GM23248 (cell line): ENCODE measurements at regions not wholly inside any gene's neighbourhood (a gene's known extent, or its start where the extent isn't known, plus 50 kb on each side); places are given as distances from the start of the nearest gene placed in this dataset.

Experiments
- DNase-seq: peaks from one replicate; pipeline ENCODE4 v3.0.0-alpha.2; 2015
- H2AFZ ChIP-seq: fragments of 200-600 bp; sonication (generic); 2 replicates; pipeline ENCODE4 v1.6.1; 2016; ENCODE audit warnings: antibody characterized with exemption
- H3F3A ChIP-seq: fragments of 200-600 bp; sonication (generic); 2 replicates; pipeline ENCODE4 v1.6.1; 2016; ENCODE audit warnings: mild to moderate bottlenecking, antibody characterized with exemption, mixed run types; ENCODE audit not compliant: insufficient read depth
- H3K27ac ChIP-seq: fragments of 200-600 bp; sonication (generic); 2 replicates; pipeline ENCODE4 v1.5.1; 2016; ENCODE audit warnings: mild to moderate bottlenecking
- H3K27me3 ChIP-seq: fragments of 200-600 bp; sonication (generic); replicated peaks from 2 replicates; pipeline ENCODE4 v1.6.1; 2016; ENCODE audit warnings: mild to moderate bottlenecking; ENCODE audit not compliant: insufficient read depth
- H3K36me3 ChIP-seq: fragments of 200-600 bp; sonication (generic); 2 replicates; pipeline ENCODE4 v1.6.1; 2016; ENCODE audit warnings: low read depth, mild to moderate bottlenecking
- H3K4me1 ChIP-seq: fragments of 200-600 bp; sonication (generic); 2 replicates; pipeline ENCODE4 v1.6.1; 2016; ENCODE audit warnings: mild to moderate bottlenecking; ENCODE audit not compliant: insufficient read depth
- H3K4me2 ChIP-seq: fragments of 200-600 bp; sonication (generic); one replicate; pipeline ENCODE4 v1.6.1; 2016; ENCODE audit warnings: mild to moderate bottlenecking; ENCODE audit not compliant: unreplicated experiment
- H3K4me3 ChIP-seq: fragments of 200-600 bp; sonication (generic); 2 replicates; pipeline ENCODE4 v1.5.1; 2016; ENCODE audit warnings: mild to moderate bottlenecking
- H3K79me2 ChIP-seq: fragments of 200-600 bp; sonication (generic); 2 replicates; pipeline ENCODE4 v1.6.1; 2016; ENCODE audit warnings: mild to moderate bottlenecking; ENCODE audit not compliant: insufficient read depth
- H3K9ac ChIP-seq: fragments of 200-600 bp; sonication (generic); 2 replicates; pipeline ENCODE4 v1.6.1; 2016; ENCODE audit warnings: mild to moderate bottlenecking
- H3K9me2 ChIP-seq: fragments of 200-600 bp; sonication (generic); 2 replicates; pipeline ENCODE4 v1.6.1; 2016; ENCODE audit warnings: mixed run types, mild to moderate bottlenecking, moderate library complexity; ENCODE audit not compliant: insufficient read depth
- H3K9me3 ChIP-seq: fragments of 200-600 bp; sonication (generic); one replicate; pipeline ENCODE4 v1.6.1; 2017; ENCODE audit warnings: low read depth
- H4K20me1 ChIP-seq: fragments of 200-600 bp; sonication (generic); 2 replicates; pipeline ENCODE4 v1.6.0; 2016; ENCODE audit not compliant: insufficient read depth
- EZH2 ChIP-seq: fragments of 200-600 bp; sonication (generic); IDR thresholded peaks from 2 replicates; pipeline ENCODE4 v1.6.1; 2018; ENCODE audit warnings: antibody characterized with exemption, mild to moderate bottlenecking; ENCODE audit not compliant: insufficient read depth, poor library complexity, severe bottlenecking
- EZH2phosphoT487 ChIP-seq: fragments of 200-600 bp; sonication (generic); IDR thresholded peaks from 2 replicates; pipeline ENCODE4 v1.6.1; 2018; ENCODE audit warnings: antibody characterized with exemption, moderate library complexity, mild to moderate bottlenecking, low read depth; ENCODE audit not compliant: insufficient read depth
- WGBS, 2 experiments: methylation state at CpG; one replicate each; pipeline ENCODE4 v1.1.6; 2015 to 2017; ENCODE audit warnings: low lambda C conversion rate in 2 of 2, low coverage in 1 of 2; ENCODE audit errors: missing lambda C conversion rate in 2 of 2; 5-methylcytosine and 5-hydroxymethylcytosine counted together
- in situ Hi-C: fragments of 300-500 bp; cut with MboI; formaldehyde crosslinking; loops from 2 replicates; pipeline ENCODE4 v1.15.0; 2020

GRCh38 chr1:218846181-218846580, 327.5 kb upstream of the LYPLAL1 start:
- TF ChIP-seq EZH2 (no peak), EZH2phosphoT487 (no peak)
- H3K36me3 ChIP-seq, result no peaks in the 10 kb centered on the region
- peaks cover 8% of the 10 kb centered on the region for H3F3A ChIP-seq
- no peaks in the 10 kb centered on the region for H4K20me1 ChIP-seq
- no peaks in the 10 kb centered on the region for H3K79me2 ChIP-seq
- no peak overlapping the region for H3K4me2 ChIP-seq
- no peaks in the 10 kb centered on the region for H3K27me3 ChIP-seq
- no peak overlapping the region for H3K9ac ChIP-seq
- H3K27ac ChIP-seq, result 0 out of 2 replicates have a peak overlapping the region, but pooled peaks have one; percentile 17
- H3K9me2 ChIP-seq, result no peaks in the 10 kb centered on the region
- in situ Hi-C loops, result no loop called here
- H3K4me3 ChIP-seq, result no peak overlapping the region
- peaks cover 15% of the 10 kb centered on the region for H3K4me1 ChIP-seq
- no peaks in the 10 kb centered on the region for H3K9me3 ChIP-seq
- no peak overlapping the region for H2AFZ ChIP-seq
- peak; percentile 62 for DNase-seq
- WGBS, 2 experiments, result 7 to 11% methylated on average over 4 of the region's 4 CpGs

GRCh38 chr1:218847089-218847768, 326.4 kb upstream of the LYPLAL1 start:
- Histone ChIP-seq H3K9ac (no peak overlapping the region), H3K4me2 (no peak overlapping the region), H3K4me3 (no peak overlapping the region), H3K9me2 (no peaks in the 10 kb centered on the region), H3K79me2 (no peaks in the 10 kb centered on the region), H4K20me1 (no peaks in the 10 kb centered on the region), H2AFZ (no peak overlapping the region), H3F3A (peaks cover 8% of the 10 kb centered on the region), H3K9me3 (no peaks in the 10 kb centered on the region), H3K27ac (no peak overlapping the region), H3K36me3 (no peaks in the 10 kb centered on the region), H3K4me1 (peaks cover 15% of the 10 kb centered on the region), H3K27me3 (no peaks in the 10 kb centered on the region)
- in situ Hi-C loops, result no loop called here
- TF ChIP-seq EZH2, result no peak
- TF ChIP-seq EZH2phosphoT487, result no peak
- no peak for DNase-seq
- 63% methylated on average over 3 of the region's 3 CpGs for WGBS, 2 experiments

DNA sequence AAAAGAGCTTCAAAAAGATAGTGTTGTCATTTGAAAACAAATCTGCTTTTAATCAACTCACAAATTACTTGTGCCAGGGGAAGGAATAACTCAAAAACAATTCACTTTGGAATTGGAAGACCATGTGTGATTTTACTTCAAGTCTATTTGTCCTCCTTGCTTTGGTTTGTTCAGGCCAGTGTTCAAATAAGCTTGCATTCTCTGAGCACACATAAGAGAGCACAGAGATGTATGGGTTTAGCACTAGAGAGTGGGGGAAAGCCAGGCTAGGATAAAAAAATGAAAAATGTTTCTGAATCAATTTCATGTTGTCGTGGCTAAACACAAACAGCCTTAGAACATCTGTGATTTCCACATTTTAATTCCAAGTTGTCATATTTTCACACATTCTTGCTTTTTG, 325.7 kb upstream of the LYPLAL1 start:
- Histone ChIP-seq H3K36me3 (no peaks in the 10 kb centered on the region), H3K79me2 (no peaks in the 10 kb centered on the region), H3K9me3 (no peaks in the 10 kb centered on the region), H3K4me1 (peaks cover 15% of the 10 kb centered on the region), H2AFZ (no peak overlapping the region), H3F3A (peaks cover 8% of the 10 kb centered on the region), H4K20me1 (no peaks in the 10 kb centered on the region), H3K4me2 (no peak overlapping the region), H3K27ac (no peak overlapping the region), H3K9ac (no peak overlapping the region), H3K27me3 (no peaks in the 10 kb centered on the region), H3K4me3 (no peak overlapping the region), H3K9me2 (no peaks in the 10 kb centered on the region)
- in situ Hi-C loops, result no loop called here
- TF ChIP-seq EZH2 (no peak), EZH2phosphoT487 (no peak)
- DNase-seq, result no peak
- WGBS, 2 experiments, result 20 to 37% methylated on average over 1 of the region's 1 CpG

GRCh38 chr1:218850367-218850766, 323.3 kb upstream of the LYPLAL1 start:
- H3K36me3 ChIP-seq, result no peaks in the 10 kb centered on the region
- WGBS, 2 experiments, result 49 to 50% methylated on average over 2 of the region's 2 CpGs
- TF ChIP-seq EZH2phosphoT487 (no peak), EZH2 (no peak)
- peaks cover 6% of the 10 kb centered on the region for H3F3A ChIP-seq
- no peak overlapping the region for H3K27ac ChIP-seq
- DNase-seq, result peak; percentile 11
- in situ Hi-C loops, result no loop called here
- no peak overlapping the region for H3K4me2 ChIP-seq
- no peak overlapping the region for H3K9ac ChIP-seq
- H3K79me2 ChIP-seq, result no peaks in the 10 kb centered on the region
- no peaks in the 10 kb centered on the region for H4K20me1 ChIP-seq
- no peaks in the 10 kb centered on the region for H3K27me3 ChIP-seq
- H3K9me3 ChIP-seq, result no peaks in the 10 kb centered on the region
- no peak overlapping the region for H2AFZ ChIP-seq
- no peak overlapping the region for H3K4me3 ChIP-seq
- H3K4me1 ChIP-seq, result peaks cover 15% of the 10 kb centered on the region
- no peaks in the 10 kb centered on the region for H3K9me2 ChIP-seq
